GM21723 (cell line): ENCODE measurements at regions not wholly inside any gene's neighbourhood (a gene's known extent, or its start where the extent isn't known, plus 50 kb on each side); places are given as distances from the start of the nearest gene placed in this dataset.
A peak's percentile ranks its signal among the peaks of the same experiment; 100 is the strongest.

Experiments used
- ATAC-seq: cut with Tn5 transposase; IDR thresholded peaks from one replicate; pipeline ENCODE4 v1.9.1; 2021; ENCODE audit warnings: mild to moderate bottlenecking, moderate library complexity; ENCODE audit not compliant: unreplicated experiment

GRCh38 chr2:217691920-217692666 is 310.7 kb downstream of the TNS1 start:
- ATAC-seq = no peak

GRCh38 chr2:217691516-217691915 is 311.3 kb downstream of the TNS1 start:
- no peak for ATAC-seq

- no peak for ATAC-seq
Measured at GRCh38 chr2:217689053-217689452, 313.7 kb downstream of the TNS1 start.

GRCh38 chr2:217688494-217688893 is 314.3 kb downstream of the TNS1 start:
- no peak for ATAC-seq

- ATAC-seq = no peak
Measured at GRCh38 chr2:217687771-217688170, 315.0 kb downstream of the TNS1 start.

- no peak for ATAC-seq
Measured at GRCh38 chr2:217685255-217685605, 317.6 kb downstream of the TNS1 start.

GRCh38 chr2:217684431-217685254 is 318.2 kb downstream of the TNS1 start:
- no peak for ATAC-seq

GRCh38 chr2:217683106-217683870 is 319.5 kb downstream of the TNS1 start:
- no peak for ATAC-seq

- ATAC-seq = no peak
Measured at GRCh38 chr2:217681791-217682190, 321.0 kb downstream of the TNS1 start.

- no peak for ATAC-seq
Measured at GRCh38 chr2:217680381-217680780, 322.4 kb downstream of the TNS1 start.

- no peak for ATAC-seq
Measured at GRCh38 chr2:217673627-217674026, 329.2 kb downstream of the TNS1 start.

GRCh38 chr2:217672472-217672871 is 330.3 kb downstream of the TNS1 start:
- no peak for ATAC-seq

GRCh38 chr2:217671871-217672270 is 330.9 kb downstream of the TNS1 start:
- ATAC-seq = no peak

- no peak for ATAC-seq
Measured at GRCh38 chr2:217671075-217671474, 331.7 kb downstream of the TNS1 start.

- ATAC-seq = no peak
Measured at GRCh38 chr2:217669831-217670230, 333.0 kb downstream of the TNS1 start.

GRCh38 chr2:217667512-217667911 is 335.3 kb downstream of the TNS1 start:
- no peak for ATAC-seq

GRCh38 chr2:217667035-217667434 is 335.8 kb downstream of the TNS1 start:
- ATAC-seq = no peak

GRCh38 chr2:217666338-217666737 is 336.5 kb downstream of the TNS1 start:
- ATAC-seq = peak; percentile 68

GRCh38 chr2:217664761-217665160 is 338.0 kb downstream of the TNS1 start:
- no peak for ATAC-seq

- ATAC-seq = no peak
Measured at GRCh38 chr2:217662984-217663602, 339.7 kb downstream of the TNS1 start.

- ATAC-seq = no peak
Measured at GRCh38 chr2:217661378-217661777, 341.4 kb downstream of the TNS1 start.
